Urinary bladder (tissue), 3 donors: ENCODE measurements at regions not wholly inside any gene's neighbourhood (a gene's known extent, or its start where the extent isn't known, plus 50 kb on each side); places are given as distances from the start of the nearest gene placed in this dataset.

Source experiments
- DNase-seq: peaks from one replicate; pipeline ENCODE4 v3.0.0-alpha.2; 2015; ENCODE audit errors: extremely low spot score
- H3K27ac ChIP-seq: one replicate; pipeline ENCODE4 v1.5.1; 2013; ENCODE audit warnings: low read depth, mild to moderate bottlenecking, moderate library complexity
- H3K36me3 ChIP-seq: one replicate; pipeline ENCODE4 v1.6.1; 2013; ENCODE audit warnings: mild to moderate bottlenecking, moderate library complexity; ENCODE audit not compliant: insufficient read depth
- H3K4me1 ChIP-seq: one replicate; pipeline ENCODE4 v1.6.1; 2013; ENCODE audit warnings: mild to moderate bottlenecking, moderate library complexity; ENCODE audit not compliant: insufficient read depth
- H3K4me3 ChIP-seq: one replicate; pipeline ENCODE4 v1.5.1; 2013; ENCODE audit warnings: low read depth, low read length
- WGBS: extraction: QIAGEN DNeasy Blood & Tissue Kit; methylation state at CpG from one replicate; pipeline ENCODE4 v1.1.7; 2013; 5-methylcytosine and 5-hydroxymethylcytosine counted together
- donor health status: healthy with polysubstance abuse.
- donor health status: healthy.

DNA sequence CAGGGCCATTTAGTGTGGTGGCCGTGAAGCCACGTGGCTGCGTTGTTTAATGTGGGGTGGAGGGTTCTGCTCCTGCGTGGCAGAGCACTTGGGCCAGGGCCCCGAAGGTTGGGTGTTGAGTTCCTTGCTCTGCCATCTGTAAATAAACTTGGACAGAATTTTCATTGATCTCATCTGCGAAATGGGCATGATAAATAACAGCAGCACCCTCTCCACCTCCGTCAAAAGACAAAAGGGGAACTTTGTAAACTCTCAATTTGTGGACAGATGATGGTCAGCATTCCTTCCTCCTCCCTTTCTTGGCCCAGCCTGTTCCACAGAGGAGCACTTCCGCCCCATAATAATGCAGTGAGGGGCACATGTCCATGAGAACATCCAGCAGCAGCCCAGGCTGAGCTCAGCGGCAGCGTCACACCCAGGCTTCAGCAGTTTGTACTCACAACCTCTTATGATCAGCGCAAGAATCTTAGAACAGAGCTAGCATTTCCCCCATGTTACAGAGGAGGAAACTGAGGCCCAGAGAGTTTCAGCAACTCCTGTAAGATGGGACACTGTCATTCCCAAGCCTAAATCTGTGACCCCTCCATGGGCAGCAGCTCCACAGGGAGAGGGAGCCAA, 874.5 kb downstream of the BRD1 start:
- Histone ChIP-seq H3K4me1 (no peaks in the 10 kb centered on the region), H3K4me3 (no peak overlapping the region), H3K36me3 (no peaks in the 10 kb centered on the region), H3K27ac (no peak overlapping the region)
- no peak for DNase-seq
- 86% methylated on average over 11 of the region's 11 CpGs for WGBS

DNA sequence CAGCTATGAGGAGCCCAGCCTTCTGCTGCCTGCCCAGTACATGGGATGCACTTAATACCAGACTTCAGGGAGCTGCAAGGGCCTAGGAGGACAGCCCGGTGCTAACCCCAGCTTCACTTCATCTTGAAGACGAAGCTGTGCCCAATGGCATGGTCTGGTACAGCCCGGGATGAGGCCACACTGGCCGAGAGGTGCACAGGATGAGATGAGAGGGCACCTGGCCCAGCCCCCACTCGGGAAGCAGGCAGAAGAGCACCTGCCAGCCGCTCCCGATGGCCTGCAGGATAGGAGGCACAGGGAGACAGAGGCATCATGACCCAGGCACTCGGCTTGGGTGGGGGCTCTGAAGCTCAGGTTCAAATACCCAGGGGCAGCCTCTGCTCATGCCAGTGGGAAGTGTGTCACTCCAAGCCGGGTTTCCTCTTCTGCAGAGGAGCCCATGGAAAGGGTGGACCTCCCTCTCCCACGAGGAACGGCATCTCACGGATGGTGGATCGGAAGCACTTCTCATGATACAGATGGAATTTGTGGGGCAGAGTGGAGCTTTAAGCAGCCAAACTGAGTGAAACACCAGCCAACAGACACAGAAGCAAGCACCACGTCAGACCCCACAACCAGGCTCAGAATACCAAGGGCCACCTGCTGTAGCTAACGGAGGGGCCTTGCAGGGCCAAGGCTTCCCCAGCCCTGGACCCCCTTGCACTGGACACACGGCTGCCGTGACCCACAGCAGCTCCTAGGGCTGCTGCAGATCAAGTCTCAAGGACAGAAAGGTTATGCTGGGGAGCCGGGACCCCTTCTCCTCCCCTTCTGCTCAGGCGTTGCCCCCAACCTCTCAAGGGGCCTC, 875.2 kb downstream of the BRD1 start:
- Histone ChIP-seq H3K4me1 (no peaks in the 10 kb centered on the region), H3K27ac (no peak overlapping the region), H3K4me3 (no peak overlapping the region), H3K36me3 (no peaks in the 10 kb centered on the region)
- 77% methylated on average over 19 of the region's 19 CpGs for WGBS
- DNase-seq: no peak

DNA sequence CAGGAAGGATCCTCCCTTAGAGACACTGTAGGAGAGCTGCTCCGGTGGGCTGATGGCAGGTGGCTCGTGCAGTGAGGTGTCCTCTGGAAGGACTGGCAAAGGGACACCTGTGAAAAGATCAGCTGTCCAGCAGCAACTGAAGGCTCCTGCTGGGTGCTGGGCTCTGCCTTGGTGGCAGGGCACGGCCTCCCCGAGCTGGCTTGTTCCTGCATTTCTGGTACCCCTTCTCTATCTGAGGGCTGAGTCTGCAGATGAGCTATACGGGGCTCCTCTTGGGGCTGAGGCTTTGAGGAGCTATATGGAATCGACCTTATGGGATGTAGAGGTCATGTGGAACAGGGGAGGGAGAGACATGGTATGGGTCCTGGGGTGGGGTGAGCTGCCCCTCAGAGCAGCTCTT, 875.8 kb downstream of the BRD1 start:
- no peak for DNase-seq
- no peaks in the 10 kb centered on the region for H3K4me1 ChIP-seq
- no peak overlapping the region for H3K4me3 ChIP-seq
- WGBS: 86% methylated on average over 6 of the region's 6 CpGs
- no peak overlapping the region for H3K27ac ChIP-seq
- no peaks in the 10 kb centered on the region for H3K36me3 ChIP-seq

DNA sequence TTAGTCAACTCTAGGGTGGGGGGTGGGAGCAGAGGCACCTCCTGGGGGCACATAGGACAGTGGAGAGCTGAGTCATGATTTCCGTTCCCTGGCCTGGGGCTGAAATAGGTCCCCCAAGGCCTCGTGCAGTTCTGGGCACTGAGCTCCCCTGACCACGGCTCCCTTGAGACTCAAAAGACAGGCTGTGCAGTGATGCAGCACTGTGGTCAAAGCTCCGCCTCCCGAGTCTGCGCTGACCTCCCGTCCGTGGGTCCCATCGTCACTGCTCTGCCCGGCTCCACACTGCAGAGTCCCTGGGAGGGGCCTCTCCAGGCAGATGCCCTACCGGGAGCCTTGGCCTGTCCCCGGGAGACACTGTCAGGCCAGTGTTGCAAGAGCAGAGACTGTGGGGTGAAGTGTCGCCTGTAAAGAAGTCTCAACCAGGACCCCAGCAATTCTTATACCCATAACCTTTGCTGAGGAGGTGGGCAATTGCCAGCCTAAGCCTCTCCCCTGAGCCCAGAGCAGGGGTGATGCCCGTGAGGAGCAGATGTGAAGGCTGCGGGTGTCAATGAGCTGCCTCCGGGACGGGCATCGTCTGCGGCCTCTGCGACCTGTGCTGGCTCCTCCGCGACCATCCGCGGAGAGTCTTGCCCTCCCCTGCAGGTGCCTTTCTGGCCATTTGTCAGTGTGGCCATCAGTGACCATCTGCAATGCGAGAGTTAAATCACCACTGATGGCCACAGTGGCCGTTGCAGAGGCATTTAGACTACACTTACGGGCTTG, 877.3 kb downstream of the BRD1 start:
- no peak overlapping the region for H3K4me3 ChIP-seq
- WGBS: 65% methylated on average over 27 of the region's 27 CpGs
- no peaks in the 10 kb centered on the region for H3K36me3 ChIP-seq
- no peak overlapping the region for H3K27ac ChIP-seq
- H3K4me1 ChIP-seq: no peaks in the 10 kb centered on the region
- DNase-seq: no peak

DNA sequence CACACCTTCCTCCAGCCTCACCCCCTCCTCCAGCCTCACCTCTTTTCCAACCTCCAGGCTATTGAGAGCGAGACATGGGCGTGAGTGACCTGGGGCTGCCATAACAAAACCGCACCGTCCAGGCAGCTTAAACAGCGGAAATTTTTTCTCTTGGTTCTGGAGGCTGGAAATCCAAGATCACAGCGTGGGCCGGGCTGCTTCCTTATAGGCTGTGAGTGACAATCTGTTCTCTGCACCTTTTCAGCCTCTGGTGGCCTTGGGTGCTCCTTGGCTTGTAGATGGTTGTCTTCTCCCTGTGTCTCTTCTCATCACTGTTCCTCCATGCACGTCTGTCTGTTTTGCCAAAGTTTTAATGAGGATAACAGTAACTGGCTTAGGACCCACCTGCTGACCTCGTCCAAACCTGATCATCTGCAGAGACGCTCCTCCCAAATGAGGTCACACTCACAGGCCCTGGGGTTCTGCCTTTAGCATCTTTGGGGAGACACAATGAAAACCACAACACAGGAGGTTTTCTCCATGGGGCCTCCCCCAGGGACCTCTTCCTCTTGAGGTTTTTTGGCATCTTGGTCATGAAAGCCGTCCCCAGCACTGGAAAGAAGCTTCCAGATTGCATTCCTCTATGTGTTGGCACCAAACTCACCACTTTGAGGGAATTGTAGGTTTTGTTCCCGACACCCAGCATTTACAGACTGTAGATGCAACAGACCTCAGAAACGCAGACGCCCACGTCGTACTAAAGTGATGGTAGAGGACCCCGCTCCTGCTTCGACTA, 878.1 kb downstream of the BRD1 start:
- H3K4me1 ChIP-seq: no peaks in the 10 kb centered on the region
- H3K27ac ChIP-seq: no peak overlapping the region
- DNase-seq: no peak
- WGBS: 81% methylated on average over 18 of the region's 18 CpGs
- no peaks in the 10 kb centered on the region for H3K36me3 ChIP-seq
- no peak overlapping the region for H3K4me3 ChIP-seq

DNA sequence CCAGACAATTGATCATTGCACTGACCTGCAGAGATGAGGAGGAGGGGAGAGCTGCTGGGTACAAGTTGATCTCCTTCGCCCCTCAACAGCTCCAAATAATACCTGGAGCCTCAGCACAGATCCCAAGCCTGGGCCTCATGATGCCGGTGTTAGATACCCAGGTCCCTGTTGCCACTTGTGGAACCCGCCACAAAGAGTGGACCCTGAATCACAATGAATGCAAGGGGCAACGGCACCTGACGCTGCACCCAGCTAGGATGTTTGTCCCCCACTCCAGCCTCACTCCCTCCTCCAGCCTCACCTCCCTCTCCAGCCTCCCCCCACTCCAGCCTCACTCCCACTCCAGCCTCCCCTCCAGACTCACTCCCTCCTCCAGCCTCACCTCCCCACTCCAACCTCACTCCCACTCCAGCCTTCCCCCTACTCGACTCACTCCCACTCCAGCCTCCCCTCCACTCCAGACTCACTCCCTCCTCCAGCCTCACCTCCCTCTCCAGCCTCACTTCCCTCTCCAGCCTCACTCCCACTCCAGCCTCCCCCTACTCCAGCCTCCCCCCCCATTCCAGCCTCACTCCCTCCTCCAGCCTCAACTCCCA, 879.0 kb downstream of the BRD1 start:
- H3K4me1 ChIP-seq: no peaks in the 10 kb centered on the region
- WGBS: 80% methylated on average over 6 of the region's 6 CpGs
- no peak overlapping the region for H3K4me3 ChIP-seq
- no peak for DNase-seq
- H3K27ac ChIP-seq: no peak overlapping the region
- no peaks in the 10 kb centered on the region for H3K36me3 ChIP-seq

DNA sequence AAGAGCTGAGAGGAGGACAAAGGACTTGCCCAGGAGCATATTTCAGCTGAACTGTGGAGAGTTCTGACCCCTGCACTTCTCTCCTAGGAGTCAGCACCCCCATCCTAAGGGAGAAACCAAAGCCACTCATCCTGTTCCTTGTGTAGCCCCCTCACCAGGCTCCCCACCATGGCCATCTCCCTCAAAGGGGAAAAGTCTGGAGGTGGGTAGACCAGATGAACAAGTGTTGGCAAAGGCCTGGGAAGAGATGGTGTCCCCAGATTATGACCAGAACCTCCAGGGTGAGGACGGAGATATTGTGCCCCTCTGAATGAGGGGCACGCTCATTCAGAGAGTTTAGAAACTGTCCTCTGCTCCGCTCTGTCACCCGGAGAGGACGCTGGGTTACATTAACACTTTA, 880.0 kb downstream of the BRD1 start:
- Histone ChIP-seq H3K27ac (no peak overlapping the region), H3K36me3 (no peaks in the 10 kb centered on the region), H3K4me3 (no peak overlapping the region), H3K4me1 (no peaks in the 10 kb centered on the region)
- no peak for DNase-seq
- 78% methylated on average over 5 of the region's 5 CpGs for WGBS

DNA sequence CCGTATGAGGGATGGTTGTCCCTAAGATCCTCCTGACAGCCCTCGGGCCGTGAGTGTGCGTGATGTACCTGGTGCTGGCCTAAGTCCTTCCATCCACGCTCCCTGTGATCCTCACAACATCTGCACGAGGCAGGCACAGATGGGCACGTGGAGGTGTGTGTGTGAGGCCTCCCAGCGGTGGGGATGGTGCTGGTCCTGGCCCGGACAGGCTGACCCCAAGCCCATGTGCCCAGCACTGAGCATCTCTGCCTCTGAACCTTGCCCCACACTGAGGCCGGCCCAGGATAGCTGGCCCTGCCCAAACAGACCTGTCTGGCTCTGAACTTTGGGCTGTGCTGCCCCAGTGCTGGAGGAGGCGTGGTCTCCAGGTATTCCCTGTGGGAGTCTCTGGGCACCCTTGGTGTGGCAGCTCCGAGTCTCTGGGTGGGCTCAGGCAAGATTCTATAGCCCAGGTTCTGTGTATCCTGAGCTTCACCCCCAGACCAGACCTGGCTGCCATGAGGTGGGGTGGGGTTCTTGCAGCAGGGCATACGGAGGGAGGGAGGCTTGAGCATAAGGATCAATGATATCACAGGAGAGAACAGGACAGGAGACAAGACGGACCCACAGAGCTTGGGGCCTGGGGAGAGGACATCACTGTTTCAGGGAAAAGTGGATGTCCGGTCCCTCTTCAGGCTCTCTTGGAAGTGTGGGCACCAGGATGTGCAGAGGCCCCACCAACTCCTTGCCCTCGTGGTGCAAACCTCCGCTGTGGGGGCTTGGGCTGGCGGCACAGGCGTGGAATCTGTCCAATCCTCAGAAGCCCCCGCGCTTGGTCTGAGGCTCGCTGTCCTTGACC, 881.8 kb downstream of the BRD1 start:
- H3K36me3 ChIP-seq: no peaks in the 10 kb centered on the region
- H3K4me3 ChIP-seq: no peak overlapping the region
- no peak overlapping the region for H3K27ac ChIP-seq
- 85% methylated on average over 22 of the region's 22 CpGs for WGBS
- H3K4me1 ChIP-seq: no peaks in the 10 kb centered on the region
- no peak for DNase-seq

DNA sequence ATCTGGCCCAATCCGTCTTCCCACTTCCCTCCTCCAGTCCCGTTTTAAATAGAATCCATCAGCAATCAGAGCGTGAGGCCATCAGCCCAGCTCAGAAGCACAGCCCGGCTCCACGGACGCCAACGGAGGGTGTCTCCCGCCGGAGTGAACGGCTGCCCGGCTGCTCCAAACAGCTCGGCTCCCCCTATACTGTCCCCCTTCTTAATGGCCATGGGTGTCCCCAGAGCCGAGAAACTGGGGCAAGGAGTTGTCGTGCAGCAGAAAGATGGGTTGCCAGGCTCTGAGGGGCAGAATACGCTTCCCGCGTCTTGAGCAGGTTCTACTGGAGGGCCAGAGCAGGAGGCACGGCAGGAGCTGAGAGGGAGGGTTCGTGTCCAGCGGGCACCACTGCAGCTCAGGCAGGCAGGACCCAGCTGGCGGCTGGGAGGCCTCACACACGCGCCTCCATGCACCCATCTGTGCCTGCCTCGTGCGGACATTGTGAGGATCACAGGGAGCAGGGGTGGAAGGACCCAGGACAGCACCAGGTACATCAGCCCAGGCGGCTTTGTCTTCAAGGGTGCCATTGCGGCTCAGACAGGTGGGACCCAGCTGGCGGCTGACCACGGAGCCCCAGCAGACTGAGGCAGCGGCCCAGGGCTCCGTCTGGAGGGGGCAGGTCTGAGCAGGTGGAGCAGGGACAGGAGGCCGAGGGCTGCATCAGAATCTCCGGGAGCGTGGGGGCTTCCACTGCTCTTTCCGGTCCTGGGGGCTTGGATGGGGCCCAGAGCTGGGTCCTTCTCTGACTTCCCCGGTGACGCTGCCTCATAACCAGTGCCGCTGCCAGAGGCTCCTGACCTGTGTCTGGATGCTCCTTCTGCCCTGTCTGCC, 882.7 kb downstream of the BRD1 start:
- no peaks in the 10 kb centered on the region for H3K4me1 ChIP-seq
- DNase-seq: no peak
- no peaks in the 10 kb centered on the region for H3K36me3 ChIP-seq
- no peak overlapping the region for H3K27ac ChIP-seq
- H3K4me3 ChIP-seq: no peak overlapping the region
- 87% methylated on average over 38 of the region's 38 CpGs for WGBS

DNA sequence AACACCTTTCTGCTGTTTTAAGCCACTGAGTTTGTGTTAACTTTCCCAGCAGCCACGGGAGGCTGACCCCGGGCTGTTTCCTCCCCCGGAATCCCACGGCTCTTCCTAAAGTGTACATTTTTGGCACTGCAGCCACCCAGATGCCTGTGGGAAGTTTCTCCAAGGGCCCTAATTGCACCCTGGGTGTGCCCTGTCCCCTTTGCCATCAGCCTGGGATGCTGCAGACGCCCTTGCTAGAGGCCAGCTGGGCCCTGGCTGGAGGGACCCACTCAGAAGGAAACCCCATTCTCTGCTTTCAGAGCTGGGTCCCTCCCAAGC, 883.3 kb downstream of the BRD1 start:
- 76% methylated on average over 5 of the region's 5 CpGs for WGBS
- Histone ChIP-seq H3K4me3 (no peak overlapping the region), H3K27ac (no peak overlapping the region), H3K4me1 (no peaks in the 10 kb centered on the region), H3K36me3 (no peaks in the 10 kb centered on the region)
- no peak for DNase-seq

DNA sequence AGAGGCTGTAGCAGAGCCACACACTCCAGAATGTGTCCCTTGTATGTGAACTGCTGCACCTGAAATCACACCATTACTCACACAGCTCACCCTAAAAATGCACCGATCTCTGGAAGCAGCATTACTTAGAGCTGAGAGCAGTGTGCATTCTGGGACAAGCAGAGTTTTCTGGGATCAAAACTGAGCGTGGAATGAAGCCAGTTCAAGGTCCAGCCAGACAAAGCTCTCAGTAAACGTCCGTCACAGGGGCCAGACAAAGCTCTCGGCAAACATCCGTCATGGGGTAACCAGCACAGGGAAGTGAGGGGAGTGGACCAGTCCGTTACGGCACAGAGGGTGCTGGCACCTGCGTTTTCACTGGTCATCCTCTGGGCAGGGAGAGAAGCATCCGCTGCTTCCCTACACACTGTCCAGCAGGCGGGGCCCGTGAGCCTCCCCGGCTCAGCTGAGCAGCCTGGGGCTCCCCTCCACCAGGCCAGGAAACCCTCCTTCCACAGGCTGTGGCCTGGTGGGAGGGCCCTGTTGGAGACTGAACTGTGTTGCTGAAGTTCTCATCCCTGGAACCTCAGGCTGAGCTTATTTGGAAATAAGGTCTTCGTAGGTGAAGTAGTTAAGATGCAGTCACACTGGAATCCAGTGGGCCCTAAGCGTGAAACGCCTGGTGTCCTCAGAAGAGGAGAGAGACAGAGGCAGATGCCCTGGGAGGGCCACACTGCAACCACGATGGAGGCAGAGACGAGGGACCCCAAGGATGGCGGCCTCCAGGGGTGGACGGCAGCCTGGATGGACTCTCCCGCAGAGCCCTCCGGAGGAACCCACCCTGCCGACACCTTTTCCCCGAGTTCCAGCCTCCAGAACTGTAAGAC, 883.9 kb downstream of the BRD1 start:
- DNase-seq: no peak
- no peak overlapping the region for H3K4me3 ChIP-seq
- WGBS: 55% methylated on average over 24 of the region's 24 CpGs
- H3K27ac ChIP-seq: no peak overlapping the region
- no peaks in the 10 kb centered on the region for H3K4me1 ChIP-seq
- no peaks in the 10 kb centered on the region for H3K36me3 ChIP-seq
